ENCODE measurements at regions not wholly inside any gene's neighbourhood (a gene's known extent, or its start where the extent isn't known, plus 50 kb on each side); places are given as distances from the start of the nearest gene placed in this dataset.

- intact Hi-C loops (cut with micrococcal nuclease): no loop called here
Measured at GRCh38 chr7:132072873-132073272, 503.4 kb downstream of the PLXNA4 start.

GRCh38 chr7:132072165-132072564, 504.1 kb downstream of the PLXNA4 start:
- intact Hi-C loops (cut with micrococcal nuclease): no loop called here

GRCh38 chr7:132069306-132069705, 507.0 kb downstream of the PLXNA4 start:
- intact Hi-C loops (cut with micrococcal nuclease): no loop called here

GRCh38 chr7:132066761-132067171, 509.5 kb downstream of the PLXNA4 start:
- intact Hi-C loops (cut with micrococcal nuclease): no loop called here

GRCh38 chr7:132065989-132066603, 509.7 kb upstream of the PODXL start:
- intact Hi-C loops (cut with micrococcal nuclease): no loop called here

GRCh38 chr7:132065193-132065988, 509.0 kb upstream of the PODXL start:
- intact Hi-C loops (cut with micrococcal nuclease): no loop called here

- intact Hi-C loops (cut with micrococcal nuclease): no loop called here
Measured at GRCh38 chr7:132063800-132064199, 507.4 kb upstream of the PODXL start.

- intact Hi-C loops (cut with micrococcal nuclease): no loop called here
Measured at GRCh38 chr7:132061937-132062336, 505.5 kb upstream of the PODXL start.

GRCh38 chr7:132059141-132059540, 502.7 kb upstream of the PODXL start:
- intact Hi-C loops (cut with micrococcal nuclease): no loop called here

GRCh38 chr7:132055336-132056120, 499.1 kb upstream of the PODXL start:
- intact Hi-C loops (cut with micrococcal nuclease): no loop called here

GRCh38 chr7:132053871-132054270, 497.4 kb upstream of the PODXL start:
- intact Hi-C loops (cut with micrococcal nuclease): no loop called here

GRCh38 chr7:132051311-132051710, 494.9 kb upstream of the PODXL start:
- intact Hi-C loops (cut with micrococcal nuclease): no loop called here

- intact Hi-C loops (cut with micrococcal nuclease): loop anchor here (5.0 to 10.0 kb wide), 2 partner anchors 105 to 357 kb away; no protein-coding TSS in a partner anchor
Measured at GRCh38 chr7:132049462-132050304, 493.3 kb upstream of the PODXL start.

- intact Hi-C loops (cut with micrococcal nuclease): loop anchor here (5.0 to 10.0 kb wide), 2 partner anchors 101 to 353 kb away; no protein-coding TSS in a partner anchor
Measured at GRCh38 chr7:132045481-132045980, 489.1 kb upstream of the PODXL start.

- intact Hi-C loops (cut with micrococcal nuclease): loop anchor here (5.0 to 10.0 kb wide), 2 partner anchors 100 to 353 kb away; no protein-coding TSS in a partner anchor
Measured at GRCh38 chr7:132045002-132045401, 488.6 kb upstream of the PODXL start.

- intact Hi-C loops (cut with micrococcal nuclease): loop anchor here (10.0 kb wide), 1 partner anchor 99 kb away; no protein-coding TSS in a partner anchor
Measured at GRCh38 chr7:132044247-132044646, 487.8 kb upstream of the PODXL start.

GRCh38 chr7:132041108-132041507, 484.7 kb upstream of the PODXL start:
- intact Hi-C loops (cut with micrococcal nuclease): loop anchor here (10.0 kb wide), 1 partner anchor 96 kb away; no protein-coding TSS in a partner anchor

GRCh38 chr7:132035517-132036362, 479.3 kb upstream of the PODXL start:
- intact Hi-C loops (cut with micrococcal nuclease): no loop called here

- intact Hi-C loops (cut with micrococcal nuclease): no loop called here
Measured at GRCh38 chr7:132034748-132035416, 478.5 kb upstream of the PODXL start.

Data from T-helper 2 cell treated with Interferon-gamma antibody and Interleukin-4, amounts not matched to agents 100 ng/mL and 5 ng/mL, for 36 hours (primary cell).